IMR-90 (cell line): ENCODE measurements at regions not wholly inside any gene's neighbourhood (a gene's known extent, or its start where the extent isn't known, plus 50 kb on each side); places are given as distances from the start of the nearest gene placed in this dataset.

Experiments
- ATAC-seq: fragments of 200-7000 bp; cut with Tn5 transposase; 2 replicates; pipeline ENCODE4 v1.9.1; 2020; ENCODE audit warnings: low read depth, mild to moderate bottlenecking, moderate library complexity
- BruUV-seq: library from RNA; stranded (reverse); fragments of 400-500 nt; replicated peaks from 2 replicates; lab custom pipeline; 2021; lab: Mats Ljungman, UMichigan
- CTCF ChIA-PET: fragments of 300-600 bp; formaldehyde crosslinking; extraction: SDS; loops from one replicate; lab custom pipeline; 2021; ENCODE audit warnings: antibody characterized with exemption; lab: Yijun Ruan, JAX
- POLR2A ChIA-PET: fragments of 300-600 bp; sonication (Branson Sonifier 250); formaldehyde crosslinking; loops from one replicate; lab custom pipeline; 2022; ENCODE audit warnings: antibody characterized with exemption; ENCODE audit not compliant: unreplicated experiment; lab: Charles Lee
- DNase-seq: peaks from one replicate; pipeline ENCODE4 v3.0.0; 2013
- H2AFZ ChIP-seq: replicated peaks from 2 replicates; pipeline ENCODE3; 2013; ENCODE audit warnings: low read length, mild to moderate bottlenecking; ENCODE audit not compliant: poor library complexity
- H2AK5ac ChIP-seq: 2 replicates; pipeline ENCODE4 v1.6.1; 2013; ENCODE audit warnings: low read depth, low read length, inconsistent platforms
- H2AK9ac ChIP-seq: replicated peaks from 2 replicates; pipeline ENCODE3; 2013; ENCODE audit warnings: mild to moderate bottlenecking, low read depth, low read length, moderate library complexity; ENCODE audit not compliant: poor library complexity
- H2BK120ac ChIP-seq: 2 replicates; pipeline ENCODE4 v1.6.1; 2013; ENCODE audit warnings: low read depth, low read length, inconsistent platforms
- H2BK15ac ChIP-seq: 3 replicates; pipeline ENCODE4 v1.6.1; 2013; ENCODE audit warnings: low read depth, low read length, inconsistent platforms
- H2BK20ac ChIP-seq: 2 replicates; pipeline ENCODE4 v1.6.1; 2013; ENCODE audit warnings: low read depth, mild to moderate bottlenecking, inconsistent platforms, low read length, moderate library complexity
- H2BK5ac ChIP-seq: 2 replicates; pipeline ENCODE4 v1.6.1; 2013; ENCODE audit warnings: mild to moderate bottlenecking, low read depth, low read length, inconsistent platforms; ENCODE audit not compliant: poor library complexity, severe bottlenecking
- H3K14ac ChIP-seq: replicated peaks from 2 replicates; pipeline ENCODE4 v1.6.1; 2013; ENCODE audit warnings: low read depth, low read length, inconsistent platforms
- H3K18ac ChIP-seq: 2 replicates; pipeline ENCODE4 v1.6.1; 2013; ENCODE audit warnings: low read depth, low read length, control low read depth
- H3K23ac ChIP-seq: 2 replicates; pipeline ENCODE4 v1.6.1; 2013; ENCODE audit warnings: low read depth, low read length, inconsistent platforms
- H3K27ac ChIP-seq: 2 replicates; pipeline ENCODE4 v1.5.1; 2013; ENCODE audit warnings: mild to moderate bottlenecking, control low read depth, low read length; ENCODE audit not compliant: insufficient read depth
- H3K27me3 ChIP-seq: 2 replicates; pipeline ENCODE4 v1.6.1; 2013; ENCODE audit warnings: low read length; ENCODE audit not compliant: control insufficient read depth, insufficient read depth
- H3K36me3 ChIP-seq: 2 replicates; pipeline ENCODE4 v1.6.1; 2013; ENCODE audit warnings: low read length, mixed read lengths; ENCODE audit not compliant: control insufficient read depth, insufficient read depth
- H3K4ac ChIP-seq: 2 replicates; pipeline ENCODE4 v1.6.1; 2013; ENCODE audit warnings: low read depth, low read length, inconsistent platforms
- H3K4me1 ChIP-seq: 2 replicates; pipeline ENCODE4 v1.6.1; 2013; ENCODE audit warnings: low read length, mixed read lengths; ENCODE audit not compliant: control insufficient read depth, insufficient read depth
- H3K4me2 ChIP-seq: 2 replicates; pipeline ENCODE4 v1.6.1; 2013; ENCODE audit warnings: low read depth, mild to moderate bottlenecking, control low read depth, low read length, moderate library complexity
- H3K4me3 ChIP-seq: 2 replicates; pipeline ENCODE4 v1.5.1; 2013; ENCODE audit warnings: low read depth, mild to moderate bottlenecking, control low read depth, low read length, moderate library complexity; ENCODE audit not compliant: insufficient read depth
- H3K56ac ChIP-seq: 2 replicates; pipeline ENCODE4 v1.6.1; 2013; ENCODE audit warnings: low read length, inconsistent platforms; ENCODE audit not compliant: insufficient read depth; ENCODE audit errors: extremely low read depth
- H3K79me1 ChIP-seq, 2 experiments: 2 replicates each; pipeline ENCODE4 v1.6.1; 2013; ENCODE audit warnings: low read length in 2 of 2, inconsistent platforms in 1 of 2, low read depth in 1 of 2
- H3K9ac ChIP-seq: 2 replicates; pipeline ENCODE4 v1.6.1; 2013; ENCODE audit warnings: low read depth, low read length, control low read depth
- H3K9me1 ChIP-seq: 2 replicates; pipeline ENCODE4 v1.6.1; 2013; ENCODE audit warnings: low read length, inconsistent platforms; ENCODE audit not compliant: insufficient read depth
- H3K9me3 ChIP-seq: 2 replicates; pipeline ENCODE4 v1.6.1; 2013; ENCODE audit warnings: low read length; ENCODE audit not compliant: control insufficient read depth, insufficient read depth
- H4K20me1 ChIP-seq: 2 replicates; pipeline ENCODE4 v1.6.1; 2013; ENCODE audit warnings: low read length, inconsistent platforms; ENCODE audit not compliant: insufficient read depth
- H4K5ac ChIP-seq: 2 replicates; pipeline ENCODE4 v1.6.1; 2013; ENCODE audit warnings: mild to moderate bottlenecking, low read depth, low read length, control low read depth
- H4K8ac ChIP-seq, 2 experiments: 2 replicates each; pipeline ENCODE4 v1.6.1; 2013; ENCODE audit warnings: low read depth in 2 of 2, low read length in 2 of 2, control low read depth in 1 of 2, inconsistent platforms in 1 of 2
- H4K91ac ChIP-seq: 2 replicates; pipeline ENCODE4 v1.6.1; 2013; ENCODE audit warnings: low read depth, low read length, inconsistent platforms; ENCODE audit not compliant: insufficient read depth
- BHLHE40 ChIP-seq: fragments of 150-350 bp; IDR thresholded peaks from 2 replicates; pipeline ENCODE4 v1.6.1; 2016; ENCODE audit warnings: mild to moderate bottlenecking, low read depth, low read length
- CHD1 ChIP-seq: IDR thresholded peaks from 2 replicates; pipeline ENCODE4 v1.6.1; 2012; ENCODE audit warnings: low read depth, low read length, improper control_type of control experiment
- ELK1 ChIP-seq: fragments of 150-350 bp; IDR thresholded peaks from 2 replicates; pipeline ENCODE4 v1.6.1; 2016; ENCODE audit warnings: low read depth, mild to moderate bottlenecking, low read length, moderate library complexity, borderline replicate concordance
- MAFK ChIP-seq: IDR thresholded peaks from 2 replicates; pipeline ENCODE4 v1.6.1; 2012; ENCODE audit warnings: low read depth, low read length, improper control_type of control experiment
- RAD21 ChIP-seq: IDR thresholded peaks from 2 replicates; pipeline ENCODE4 v1.6.1; 2012; ENCODE audit warnings: low read length, improper control_type of control experiment
- RCOR1 ChIP-seq: IDR thresholded peaks from 2 replicates; pipeline ENCODE4 v1.6.1; 2012; ENCODE audit warnings: mild to moderate bottlenecking, low read length, improper control_type of control experiment; ENCODE audit not compliant: insufficient replicate concordance
- SMC3 ChIP-seq: fragments of 150-350 bp; IDR thresholded peaks from 2 replicates; pipeline ENCODE4 v1.6.1; 2016; ENCODE audit warnings: low read depth, mild to moderate bottlenecking, antibody characterized with exemption, low read length, moderate library complexity
- USF2 ChIP-seq: fragments of 150-350 bp; IDR thresholded peaks from 2 replicates; pipeline ENCODE4 v1.6.1; 2017; ENCODE audit warnings: mild to moderate bottlenecking, antibody characterized with exemption, low read length, low read depth
- WGBS, 2 experiments: methylation state at CpG; one replicate each; pipeline versions ENCODE4 v1.1.5 to v1.1.7; 2013; ENCODE audit warnings: missing lambda C conversion rate in 2 of 2; ENCODE audit not compliant: insufficient read length in 1 of 2; ENCODE audit errors: extremely low coverage in 2 of 2; 5-methylcytosine and 5-hydroxymethylcytosine counted together
- dilution Hi-C: fragments of 300-500 bp; cut with HindIII; formaldehyde crosslinking; loops from one replicate; pipeline ENCODE4 v1.14.3; 2018; ENCODE audit warnings: low sequenced_read_pairs; ENCODE audit not compliant: unreplicated experiment
- in situ Hi-C: fragments of 300-500 bp; cut with MboI; formaldehyde crosslinking; loops from 3 replicates; pipeline ENCODE4 v1.14.3; 2019; ENCODE audit warnings: low sequenced_read_pairs, inconsistent platforms, mixed read lengths
- intact Hi-C: fragments of 100-400 bp; cut with micrococcal nuclease; formaldehyde crosslinking; loops from 2 replicates; pipeline ENCODE4 v1.10.0; 2022

DNA sequence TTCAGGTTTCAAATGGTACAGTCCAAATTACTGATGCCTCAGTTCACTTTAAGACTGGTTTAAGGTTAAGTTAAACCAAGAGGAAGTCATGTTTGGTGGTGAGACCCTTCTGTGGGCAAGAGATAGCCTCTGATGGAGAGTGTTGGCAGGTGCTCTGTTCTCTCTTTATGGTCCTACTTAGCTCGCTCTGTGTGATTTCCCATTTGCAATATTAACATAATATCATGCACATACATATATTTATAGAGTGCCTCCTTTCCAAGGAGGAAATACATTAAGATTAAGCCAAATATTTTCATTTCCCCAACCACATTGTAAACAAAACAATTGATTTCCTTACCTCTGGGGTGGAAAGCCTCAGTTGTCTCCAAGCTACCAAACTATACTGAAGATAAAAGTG, 222.4 kb downstream of the PIK3C3 start:
- Histone ChIP-seq H3K4ac (no peak overlapping the region), H3K18ac (no peak overlapping the region), H3K27me3 (no peaks in the 10 kb centered on the region), H3K4me1 (no peaks in the 10 kb centered on the region), H2AFZ (no peak overlapping the region), H2BK5ac (no peak overlapping the region), H2BK15ac (no peak overlapping the region), H4K5ac (no peak overlapping the region), H4K8ac (no peak overlapping the region), H3K9me3 (no peaks in the 10 kb centered on the region), H2BK120ac (no peak overlapping the region), H2BK20ac (no peak overlapping the region), H3K23ac (no peak overlapping the region), H3K36me3 (no peaks in the 10 kb centered on the region), H3K9me1 (no peaks in the 10 kb centered on the region), H3K27ac (no peak overlapping the region), H3K56ac (no peak overlapping the region), H3K14ac (no peak overlapping the region), H2AK9ac (no peak overlapping the region), H3K4me2 (no peak overlapping the region), H3K9ac (no peak overlapping the region), H3K4me3 (no peak overlapping the region), H2AK5ac (no peak overlapping the region), H4K20me1 (no peaks in the 10 kb centered on the region), H3K79me1 (no peaks in the 10 kb centered on the region), H4K91ac (no peak overlapping the region)
- no peak for TF ChIP-seq RCOR1
- TF ChIP-seq ELK1, result no peak
- TF ChIP-seq SMC3, result no peak
- TF ChIP-seq RAD21, result no peak
- TF ChIP-seq CHD1, result no peak
- TF ChIP-seq MAFK, result no peak
- TF ChIP-seq BHLHE40, result no peak
- TF ChIP-seq USF2, result no peak
- WGBS, 2 experiments, result no CpG with 5 or more reads among the region's 1 CpG
- intact Hi-C loops, result no loop called here
- dilution Hi-C loops, result no loop called here
- CTCF ChIA-PET, result no interaction called here
- ATAC-seq, result no peak
- BruUV-seq, result no TSS peak
- in situ Hi-C loops, result no loop called here
- POLR2A ChIA-PET, result no interaction called here
- no peak for DNase-seq
